Type B pancreatic cell (in vitro differentiated cells): ENCODE measurements at regions not wholly inside any gene's neighbourhood (a gene's known extent, or its start where the extent isn't known, plus 50 kb on each side); places are given as distances from the start of the nearest gene placed in this dataset.

Experiments
- DNase-seq: peaks from one replicate; pipeline ENCODE4 v3.0.0; 2021; ENCODE audit warnings: mixed read lengths; ENCODE audit not compliant: unreplicated experiment; ENCODE audit errors: extremely low spot score
- H3K27ac Mint-ChIP-seq: 2 replicates; pipeline ENCODE4 v1.8.0; 2021; ENCODE audit warnings: mild to moderate bottlenecking, mixed read lengths
- H3K27me3 Mint-ChIP-seq: 2 replicates; pipeline ENCODE4 v1.8.0; 2021; ENCODE audit warnings: mixed read lengths
- H3K36me3 Mint-ChIP-seq: 2 replicates; pipeline ENCODE4 v1.8.0; 2021; ENCODE audit warnings: mixed read lengths
- H3K4me1 Mint-ChIP-seq: one replicate; pipeline ENCODE4 v1.8.0; 2021; ENCODE audit warnings: mixed read lengths; ENCODE audit not compliant: unreplicated experiment
- H3K4me3 Mint-ChIP-seq: 2 replicates; pipeline ENCODE4 v1.8.0; 2021; ENCODE audit warnings: mild to moderate bottlenecking, mixed read lengths
- H3K9me3 Mint-ChIP-seq: 2 replicates; pipeline ENCODE4 v1.8.0; 2021; ENCODE audit warnings: mixed read lengths
- TF ChIP-seq, protein P1 (sequence below): fragments of 200-600 bp; sonication (generic); conservative IDR thresholded peaks from 2 replicates; pipeline ENCODE4 v1.5.0; 2021; ENCODE audit warnings: antibody characterized with exemption, mild to moderate bottlenecking

DNA sequence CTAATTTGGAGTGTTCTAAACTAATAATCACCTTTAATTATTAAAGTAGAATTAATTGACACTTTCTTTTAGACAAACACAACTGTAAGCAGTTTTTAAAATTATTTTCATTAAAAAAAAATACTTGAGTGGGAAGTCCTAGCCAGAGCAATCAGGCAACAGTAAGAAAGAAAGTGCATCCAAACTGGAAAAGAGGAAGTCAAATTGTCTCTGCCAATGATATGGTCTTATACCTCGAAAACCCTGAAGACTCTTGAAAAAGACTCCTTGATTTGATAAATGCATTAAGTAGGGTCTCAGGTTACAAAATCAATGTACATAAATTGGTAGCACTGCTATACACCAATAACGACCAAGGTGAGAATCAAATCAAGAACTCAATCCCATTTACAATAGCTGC, 83.0 kb upstream of the GADD45A start:
- TF ChIP-seq, protein P1, sequence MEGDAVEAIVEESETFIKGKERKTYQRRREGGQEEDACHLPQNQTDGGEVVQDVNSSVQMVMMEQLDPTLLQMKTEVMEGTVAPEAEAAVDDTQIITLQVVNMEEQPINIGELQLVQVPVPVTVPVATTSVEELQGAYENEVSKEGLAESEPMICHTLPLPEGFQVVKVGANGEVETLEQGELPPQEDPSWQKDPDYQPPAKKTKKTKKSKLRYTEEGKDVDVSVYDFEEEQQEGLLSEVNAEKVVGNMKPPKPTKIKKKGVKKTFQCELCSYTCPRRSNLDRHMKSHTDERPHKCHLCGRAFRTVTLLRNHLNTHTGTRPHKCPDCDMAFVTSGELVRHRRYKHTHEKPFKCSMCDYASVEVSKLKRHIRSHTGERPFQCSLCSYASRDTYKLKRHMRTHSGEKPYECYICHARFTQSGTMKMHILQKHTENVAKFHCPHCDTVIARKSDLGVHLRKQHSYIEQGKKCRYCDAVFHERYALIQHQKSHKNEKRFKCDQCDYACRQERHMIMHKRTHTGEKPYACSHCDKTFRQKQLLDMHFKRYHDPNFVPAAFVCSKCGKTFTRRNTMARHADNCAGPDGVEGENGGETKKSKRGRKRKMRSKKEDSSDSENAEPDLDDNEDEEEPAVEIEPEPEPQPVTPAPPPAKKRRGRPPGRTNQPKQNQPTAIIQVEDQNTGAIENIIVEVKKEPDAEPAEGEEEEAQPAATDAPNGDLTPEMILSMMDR, result no peak
- H3K9me3 Mint-ChIP-seq, result peaks cover 5% of the 10 kb centered on the region
- H3K36me3 Mint-ChIP-seq, result no peaks in the 10 kb centered on the region
- no peaks in the 10 kb centered on the region for H3K27me3 Mint-ChIP-seq
- no peak for DNase-seq
- H3K4me3 Mint-ChIP-seq, result no peak overlapping the region
- no peak overlapping the region for H3K27ac Mint-ChIP-seq
- peaks cover 17% of the 10 kb centered on the region for H3K4me1 Mint-ChIP-seq

DNA sequence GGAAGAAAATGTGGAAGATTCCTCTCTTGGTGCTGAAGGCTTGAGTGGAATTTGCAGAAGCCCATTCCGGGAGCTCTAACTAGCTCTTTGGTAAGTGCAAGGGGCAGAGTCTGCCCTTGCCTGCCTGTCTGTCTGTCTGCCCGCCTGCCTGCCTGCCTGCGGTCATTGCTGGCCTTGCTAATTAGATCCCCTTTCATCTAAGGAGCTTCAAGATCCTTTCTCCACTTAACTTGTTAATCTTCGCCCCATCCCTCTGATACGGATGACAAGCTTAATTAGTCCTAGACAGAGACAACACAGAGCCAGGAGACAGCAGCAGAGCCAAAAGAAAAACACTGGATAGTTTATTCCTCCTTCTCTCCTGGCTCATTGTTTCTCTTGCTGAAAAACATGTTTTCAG, 80.2 kb upstream of the GADD45A start:
- DNase-seq, result no peak
- TF ChIP-seq, protein P1, result no peak
- Mint-ChIP-seq H3K27ac (no peak overlapping the region), H3K9me3 (peaks cover 5% of the 10 kb centered on the region), H3K36me3 (no peaks in the 10 kb centered on the region), H3K27me3 (no peaks in the 10 kb centered on the region), H3K4me3 (no peak overlapping the region), H3K4me1 (peaks cover 17% of the 10 kb centered on the region)

GRCh38 chr1:67605209-67605780, 79.7 kb upstream of the GADD45A start:
- no peak overlapping the region for H3K4me3 Mint-ChIP-seq
- TF ChIP-seq, protein P1, result no peak
- H3K36me3 Mint-ChIP-seq, result no peaks in the 10 kb centered on the region
- no peak for DNase-seq
- peaks cover 17% of the 10 kb centered on the region for H3K4me1 Mint-ChIP-seq
- H3K9me3 Mint-ChIP-seq, result peaks cover 5% of the 10 kb centered on the region
- no peaks in the 10 kb centered on the region for H3K27me3 Mint-ChIP-seq
- H3K27ac Mint-ChIP-seq, result no peak overlapping the region

DNA sequence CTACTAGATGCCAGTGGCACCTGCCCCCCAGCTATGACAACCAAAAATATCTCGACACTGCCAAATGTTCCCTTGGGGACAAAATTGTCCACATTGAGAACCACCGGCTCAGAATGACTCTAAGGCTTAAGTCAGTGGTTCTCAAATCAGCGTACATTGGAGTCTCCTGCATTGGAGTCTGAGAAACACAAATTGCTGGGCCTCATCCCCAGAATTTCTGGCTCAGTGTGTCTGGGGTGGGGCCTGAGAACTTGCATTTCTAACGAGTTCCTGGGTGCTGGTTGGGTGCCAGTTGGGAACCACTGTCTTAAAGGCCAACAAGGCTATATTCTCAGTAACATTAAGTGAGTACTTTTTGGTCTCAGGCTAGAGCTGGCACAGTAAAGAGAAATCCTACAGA, 77.7 kb upstream of the GADD45A start:
- peaks cover 17% of the 10 kb centered on the region for H3K4me1 Mint-ChIP-seq
- H3K36me3 Mint-ChIP-seq, result no peaks in the 10 kb centered on the region
- H3K27ac Mint-ChIP-seq, result no peak overlapping the region
- peaks cover 1% of the 10 kb centered on the region for H3K9me3 Mint-ChIP-seq
- no peak for DNase-seq
- TF ChIP-seq, protein P1, result no peak
- no peak overlapping the region for H3K4me3 Mint-ChIP-seq
- no peaks in the 10 kb centered on the region for H3K27me3 Mint-ChIP-seq

GRCh38 chr1:67607699-67608098, 77.3 kb upstream of the GADD45A start:
- Mint-ChIP-seq H3K9me3 (no peaks in the 10 kb centered on the region), H3K27me3 (no peaks in the 10 kb centered on the region), H3K27ac (no peak overlapping the region), H3K36me3 (no peaks in the 10 kb centered on the region), H3K4me1 (peaks cover 17% of the 10 kb centered on the region), H3K4me3 (no peak overlapping the region)
- DNase-seq, result no peak
- TF ChIP-seq, protein P1, result no peak
